SK-N-SH (cell line): ENCODE measurements at regions not wholly inside any gene's neighbourhood (a gene's known extent, or its start where the extent isn't known, plus 50 kb on each side); places are given as distances from the start of the nearest gene placed in this dataset.

Experiments used
- CTCF ChIA-PET: fragments of 300-600, 350-600 bp; formaldehyde crosslinking; extraction: SDS; loops from one replicate; lab custom pipeline; 2021; lab: Yijun Ruan, JAX
- POLR2A ChIA-PET: fragments of 350-600 bp; sonication (Branson Sonifier 250); formaldehyde crosslinking; extraction: SDS; loops from one replicate; lab custom pipeline; 2020; ENCODE audit warnings: antibody characterized with exemption, inconsistent platforms; lab: Yijun Ruan, JAX
- DNase-seq: peaks from one replicate; pipeline ENCODE4 v3.0.0; 2012
- H2AFZ ChIP-seq: fragments of 200-600 bp; sonication (generic); 2 replicates; pipeline ENCODE4 v1.8.1; 2016; ENCODE audit warnings: antibody characterized with exemption, mild to moderate bottlenecking, low read depth
- H3F3A ChIP-seq: fragments of 200-600 bp; sonication (generic); replicated peaks from 2 replicates; pipeline ENCODE3; 2016; ENCODE audit warnings: antibody characterized with exemption, mild to moderate bottlenecking; ENCODE audit not compliant: insufficient read depth
- H3K27ac ChIP-seq, 2 experiments: fragments of 200-500 bp in 1 of 2; fragments of 200-600 bp in 1 of 2; sonication (Bioruptor generic) in 1 of 2; sonication (generic), shearing (Covaris generic) in 1 of 2; 2 replicates each; pipeline versions ENCODE4 v1.5.1 to v1.6.1; 2014 to 2016; ENCODE audit warnings: low read depth in 2 of 2, inconsistent platforms in 1 of 2, low read length in 1 of 2, mild to moderate bottlenecking in 1 of 2, mixed read lengths in 1 of 2
- H3K27me3 ChIP-seq: fragments of 200-600 bp; sonication (generic), shearing (Covaris generic); 2 replicates; pipeline ENCODE4 v1.6.1; 2016; ENCODE audit warnings: mixed run types; ENCODE audit not compliant: insufficient read depth
- H3K36me3 ChIP-seq, 2 experiments: fragments of 200-500 bp in 1 of 2; fragments of 200-600 bp in 1 of 2; sonication (Bioruptor generic) in 1 of 2; sonication (generic) in 1 of 2; replicated peaks in 1 of 2; 2 replicates each; pipeline versions ENCODE3 to v1.5.1; 2014 to 2016; ENCODE audit warnings: low read length in 1 of 2, mild to moderate bottlenecking in 1 of 2; ENCODE audit not compliant: insufficient read depth in 2 of 2, control insufficient read depth in 1 of 2
- H3K4me1 ChIP-seq, 2 experiments: fragments of 200-500 bp in 1 of 2; fragments of 200-600 bp in 1 of 2; sonication (Bioruptor generic) in 1 of 2; sonication (generic), shearing (Covaris generic) in 1 of 2; 2 replicates each; pipeline versions ENCODE4 v1.5.1 to v1.6.1; 2014 to 2016; ENCODE audit warnings: low read depth in 1 of 2, low read length in 1 of 2, mixed run types in 1 of 2; ENCODE audit not compliant: insufficient read depth in 2 of 2, control insufficient read depth in 1 of 2
- H3K4me2 ChIP-seq: fragments of 200-600 bp; sonication (generic), shearing (Covaris generic); 2 replicates; pipeline ENCODE4 v1.6.1; 2017; ENCODE audit warnings: mixed run types
- H3K4me3 ChIP-seq, 2 experiments: fragments of 200-500 bp in 1 of 2; fragments of 200-600 bp in 1 of 2; sonication (Bioruptor generic) in 1 of 2; sonication (generic), shearing (Covaris generic) in 1 of 2; 2 replicates each; pipeline versions ENCODE4 v1.5.1 to v1.8.1; 2014 to 2016; ENCODE audit warnings: low read depth in 2 of 2, inconsistent platforms in 1 of 2, low read length in 1 of 2, mild to moderate bottlenecking in 1 of 2, mixed read lengths in 1 of 2, moderate library complexity in 1 of 2
- H3K79me2 ChIP-seq: fragments of 200-600 bp; sonication (generic); 2 replicates; pipeline ENCODE4 v1.8.1; 2017; ENCODE audit warnings: mild to moderate bottlenecking; ENCODE audit not compliant: insufficient read depth
- H3K9ac ChIP-seq: fragments of 200-600 bp; sonication (generic); 2 replicates; pipeline ENCODE4 v1.6.1; 2017; ENCODE audit warnings: mixed run types
- H3K9me2 ChIP-seq: fragments of 200-600 bp; sonication (generic); 2 replicates; pipeline ENCODE4 v1.6.1; 2017; ENCODE audit warnings: mixed run types
- H3K9me3 ChIP-seq: fragments of 200-600 bp; sonication (generic); 2 replicates; pipeline ENCODE4 v1.6.1; 2017; ENCODE audit warnings: mixed run types, mild to moderate bottlenecking, moderate library complexity
- H4K20me1 ChIP-seq: fragments of 200-600 bp; sonication (generic); 2 replicates; pipeline ENCODE4 v1.6.1; 2017; ENCODE audit warnings: mild to moderate bottlenecking, mixed run types; ENCODE audit not compliant: insufficient read depth
- CTCF ChIP-seq: fragments of 200-600 bp; sonication (generic); IDR thresholded peaks from 2 replicates; pipeline ENCODE4 v1.6.1; 2017; ENCODE audit warnings: antibody characterized with exemption, mild to moderate bottlenecking, moderate library complexity
- ELF1 ChIP-seq: IDR thresholded peaks from 2 replicates; pipeline ENCODE4 v1.4.0; 2012
- FOSL2 ChIP-seq: IDR thresholded peaks from 2 replicates; pipeline ENCODE4 v1.4.0; 2012; ENCODE audit warnings: low read depth, mild to moderate bottlenecking, moderate library complexity, borderline replicate concordance
- FOXJ3 ChIP-seq: sonication (generic); formaldehyde crosslinking; IDR thresholded peaks from 2 replicates; pipeline ENCODE4 v1.5.1; 2020; ENCODE audit warnings: mild to moderate bottlenecking, missing genetic modification reagents
- FOXM1 ChIP-seq: IDR thresholded peaks from 2 replicates; pipeline ENCODE4 v1.4.0; 2012; ENCODE audit warnings: low read depth, mild to moderate bottlenecking
- IRF3 ChIP-seq: fragments of 150-350 bp; IDR thresholded peaks from 2 replicates; pipeline ENCODE4 v1.6.1; 2016; ENCODE audit warnings: mild to moderate bottlenecking, low read depth, low read length
- JUND ChIP-seq: IDR thresholded peaks from 2 replicates; pipeline ENCODE4 v1.4.0; 2012
- MEF2A ChIP-seq: IDR thresholded peaks from 2 replicates; pipeline ENCODE4 v1.4.0; 2012; ENCODE audit warnings: low read depth, borderline replicate concordance
- NFIC ChIP-seq: IDR thresholded peaks from 2 replicates; pipeline ENCODE4 v1.4.0; 2012; ENCODE audit warnings: borderline replicate concordance
- NRF1 ChIP-seq: IDR thresholded peaks from 2 replicates; pipeline ENCODE4 v1.6.1; 2012; ENCODE audit warnings: low read depth, mild to moderate bottlenecking, low read length
- PBX3 ChIP-seq: IDR thresholded peaks from 2 replicates; pipeline ENCODE4; 2012
- POLR2AphosphoS5 ChIP-seq: IDR thresholded peaks from 2 replicates; pipeline ENCODE4 v1.6.1; 2012; ENCODE audit warnings: low read depth, low read length
- RAD21 ChIP-seq: IDR thresholded peaks from 2 replicates; pipeline ENCODE4 v1.6.1; 2012; ENCODE audit warnings: mild to moderate bottlenecking, low read length
- RCOR1 ChIP-seq: fragments of 150-350 bp; IDR thresholded peaks from 2 replicates; pipeline ENCODE4 v1.6.1; 2017; ENCODE audit warnings: antibody characterized with exemption, low read length
- RXRA ChIP-seq: IDR thresholded peaks from 2 replicates; pipeline ENCODE4 v1.4.0; 2012; ENCODE audit warnings: low read depth, mild to moderate bottlenecking, borderline replicate concordance
- SMC3 ChIP-seq: IDR thresholded peaks from 2 replicates; pipeline ENCODE4 v1.6.1; 2012; ENCODE audit warnings: low read depth, low read length, improper control_type of control experiment
- TAF1 ChIP-seq: IDR thresholded peaks from 2 replicates; pipeline ENCODE4 v1.6.1; 2012; ENCODE audit warnings: low read depth, mild to moderate bottlenecking, low read length, moderate library complexity, borderline replicate concordance
- TEAD4 ChIP-seq: IDR thresholded peaks from 2 replicates; pipeline ENCODE4 v1.4.0; 2012; ENCODE audit warnings: mild to moderate bottlenecking, borderline replicate concordance; ENCODE audit not compliant: insufficient read depth
- WGBS: methylation state at CpG from one replicate; pipeline ENCODE4 v1.1.6; 2017; ENCODE audit warnings: low lambda C conversion rate; 5-methylcytosine and 5-hydroxymethylcytosine counted together

- TF ChIP-seq IRF3 (no peak), FOXM1 (no peak), NFIC (no peak), NRF1 (no peak), TEAD4 (no peak), RAD21 (no peak), RCOR1 (no peak), SMC3 (no peak)
These were observed 191.5 kb upstream of the RMP24 start (continued) for GRCh38 chr18:35780937-35781336.

- H2AFZ ChIP-seq = no peak overlapping the region
- peaks cover 0 to 12% of the 10 kb centered on the region in 2 experiments; a peak in 1 of 4 replicates for H3K4me1 ChIP-seq
- no peaks in the 10 kb centered on the region for H3K9me3 ChIP-seq
- no peaks in the 10 kb centered on the region for H3K36me3 ChIP-seq
- H3K4me2 ChIP-seq = no peak overlapping the region
- H3K9ac ChIP-seq = no peak overlapping the region
- WGBS = 21% methylated on average over 3 of the region's 3 CpGs
- H3F3A ChIP-seq = no peaks in the 10 kb centered on the region
- H3K4me3 ChIP-seq = no peak overlapping the region
- H3K79me2 ChIP-seq = no peaks in the 10 kb centered on the region
- POLR2A ChIA-PET = no interaction called here
- CTCF ChIA-PET = interaction anchor here (1.6 kb wide), 1 partner anchor 167 kb away, joined by 7 read pairs; no protein-coding TSS in a partner anchor
- DNase-seq = no peak
- no peak overlapping the region for H3K27ac ChIP-seq
- H4K20me1 ChIP-seq = no peaks in the 10 kb centered on the region
- H3K9me2 ChIP-seq = no peaks in the 10 kb centered on the region
- H3K27me3 ChIP-seq = no peaks in the 10 kb centered on the region
- TF ChIP-seq MEF2A = no peak
- TF ChIP-seq CTCF = no peak
- TF ChIP-seq FOSL2 = no peak
- TF ChIP-seq RCOR1 = no peak
- no peak for TF ChIP-seq TAF1
- TF ChIP-seq FOXM1 = no peak
- TF ChIP-seq ELF1 = no peak
- no peak for TF ChIP-seq PBX3
- TF ChIP-seq RXRA = no peak
- TF ChIP-seq POLR2AphosphoS5 = no peak
- TF ChIP-seq FOXJ3 (CRISPR knock-in tag) = no peak
- no peak for TF ChIP-seq TEAD4
- no peak for TF ChIP-seq JUND
- TF ChIP-seq, all 33 proteins: peak for 0
These were observed 189.6 kb upstream of the RMP24 start for GRCh38 chr18:35782926-35783325.
